ENCODE measurements at regions not wholly inside any gene's neighbourhood (a gene's known extent, or its start where the extent isn't known, plus 50 kb on each side); places are given as distances from the start of the nearest gene placed in this dataset.

DNA sequence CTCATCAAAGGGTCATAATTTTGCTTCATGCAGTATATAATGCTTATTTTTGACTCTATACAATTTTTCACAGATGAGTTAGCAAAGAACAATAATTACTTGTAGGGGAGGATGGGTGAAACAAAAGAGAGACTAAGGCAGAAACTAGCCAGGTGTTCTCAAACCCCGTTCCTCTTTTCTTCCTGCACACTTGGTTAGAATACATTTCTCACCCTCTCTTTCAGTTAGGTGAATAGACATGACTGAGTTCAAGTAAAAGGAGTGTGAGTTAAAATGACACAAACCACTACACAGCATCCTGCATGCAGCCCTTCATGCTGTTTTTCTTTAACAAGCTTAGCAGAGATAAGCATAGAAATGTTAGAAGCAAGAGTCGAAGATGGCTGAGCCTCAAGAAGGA lies 922.2 kb downstream of the TBL1XR1 start:
- H3K4me3 ChIP-seq (ENCODE audit: low read depth, low read length), result no peak overlapping the region
- ChIA-PET CTCF (interaction anchor here (0.6 kb wide), 1 partner anchor 441 kb away, joined by 3 read pairs; no protein-coding TSS in a partner anchor), POLR2A (no interaction called here)
- no peak for DNase-seq (ENCODE audit: low read depth)
- TF ChIP-seq, protein P1, sequence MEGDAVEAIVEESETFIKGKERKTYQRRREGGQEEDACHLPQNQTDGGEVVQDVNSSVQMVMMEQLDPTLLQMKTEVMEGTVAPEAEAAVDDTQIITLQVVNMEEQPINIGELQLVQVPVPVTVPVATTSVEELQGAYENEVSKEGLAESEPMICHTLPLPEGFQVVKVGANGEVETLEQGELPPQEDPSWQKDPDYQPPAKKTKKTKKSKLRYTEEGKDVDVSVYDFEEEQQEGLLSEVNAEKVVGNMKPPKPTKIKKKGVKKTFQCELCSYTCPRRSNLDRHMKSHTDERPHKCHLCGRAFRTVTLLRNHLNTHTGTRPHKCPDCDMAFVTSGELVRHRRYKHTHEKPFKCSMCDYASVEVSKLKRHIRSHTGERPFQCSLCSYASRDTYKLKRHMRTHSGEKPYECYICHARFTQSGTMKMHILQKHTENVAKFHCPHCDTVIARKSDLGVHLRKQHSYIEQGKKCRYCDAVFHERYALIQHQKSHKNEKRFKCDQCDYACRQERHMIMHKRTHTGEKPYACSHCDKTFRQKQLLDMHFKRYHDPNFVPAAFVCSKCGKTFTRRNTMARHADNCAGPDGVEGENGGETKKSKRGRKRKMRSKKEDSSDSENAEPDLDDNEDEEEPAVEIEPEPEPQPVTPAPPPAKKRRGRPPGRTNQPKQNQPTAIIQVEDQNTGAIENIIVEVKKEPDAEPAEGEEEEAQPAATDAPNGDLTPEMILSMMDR (IDR thresholded peaks at IDR 0.05; ENCODE audit: insufficient read depth, low read depth, low read length), result no peak
- H3K27me3 ChIP-seq (ENCODE audit: control insufficient read depth, insufficient read depth, low read length), result no peaks in the 10 kb centered on the region
- no peaks in the 10 kb centered on the region for H3K36me3 ChIP-seq (ENCODE audit: control insufficient read depth, insufficient read depth, low read length)

DNA sequence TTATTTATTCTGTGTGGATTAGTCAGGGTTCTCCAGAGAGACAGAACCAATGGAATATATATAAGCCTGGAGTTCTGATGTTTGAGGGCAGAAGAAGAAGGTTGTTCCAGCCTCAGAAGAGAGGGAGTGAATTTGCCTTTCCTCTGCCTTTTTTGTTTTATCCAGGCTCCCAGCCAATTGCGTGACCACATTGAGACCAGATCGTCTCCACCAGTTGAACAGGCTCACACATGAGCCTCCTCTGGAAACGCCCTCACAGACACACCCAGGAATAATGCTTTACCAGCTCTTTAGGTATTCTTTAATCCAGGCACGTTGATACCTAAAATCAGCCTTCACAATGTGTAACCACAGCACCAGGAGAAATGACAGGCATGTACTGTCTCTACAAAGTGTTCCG lies 923.1 kb downstream of the TBL1XR1 start:
- Histone ChIP-seq H3K4me3 (ENCODE audit: low read depth, low read length) (no peak overlapping the region), H3K36me3 (ENCODE audit: control insufficient read depth, insufficient read depth, low read length) (no peaks in the 10 kb centered on the region), H3K27me3 (ENCODE audit: control insufficient read depth, insufficient read depth, low read length) (no peaks in the 10 kb centered on the region)
- TF ChIP-seq, protein P1 (IDR thresholded peaks at IDR 0.05; ENCODE audit: insufficient read depth, low read depth, low read length), result no peak
- ChIA-PET POLR2A (no interaction called here), CTCF (no interaction called here)
- DNase-seq (ENCODE audit: low read depth), result no peak

DNA sequence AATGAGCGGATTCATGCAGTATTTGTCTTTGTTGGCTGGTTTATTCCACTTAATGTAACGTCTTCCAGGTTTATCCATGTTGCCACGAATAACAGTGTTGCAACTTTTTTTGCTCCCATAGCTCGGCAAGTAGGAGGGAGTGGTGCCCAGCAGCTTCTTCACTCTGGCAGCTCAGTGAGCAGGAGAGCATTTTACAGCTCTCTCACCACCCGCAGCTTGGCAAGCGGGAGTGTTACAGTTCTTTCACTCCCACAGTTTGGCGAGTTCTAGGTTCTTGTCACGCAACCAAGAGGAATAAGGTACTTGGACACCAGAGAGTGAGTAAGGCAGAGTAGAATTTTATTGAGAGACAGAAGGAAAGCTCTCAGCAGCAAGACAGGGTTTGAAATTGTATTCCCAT lies 935.2 kb downstream of the TBL1XR1 start:
- Histone ChIP-seq H3K36me3 (ENCODE audit: control insufficient read depth, insufficient read depth, low read length) (no peaks in the 10 kb centered on the region), H3K27me3 (ENCODE audit: control insufficient read depth, insufficient read depth, low read length) (no peaks in the 10 kb centered on the region), H3K4me3 (ENCODE audit: low read depth, low read length) (no peak overlapping the region)
- DNase-seq (ENCODE audit: low read depth), result peak; percentile 3
- ChIA-PET POLR2A (interaction anchor here (0.6 kb wide), 1 partner anchor 179 kb away, joined by 10 read pairs; no protein-coding TSS in a partner anchor), CTCF (no interaction called here)
- TF ChIP-seq, protein P1 (IDR thresholded peaks at IDR 0.05; ENCODE audit: insufficient read depth, low read depth, low read length), result no peak

DNA sequence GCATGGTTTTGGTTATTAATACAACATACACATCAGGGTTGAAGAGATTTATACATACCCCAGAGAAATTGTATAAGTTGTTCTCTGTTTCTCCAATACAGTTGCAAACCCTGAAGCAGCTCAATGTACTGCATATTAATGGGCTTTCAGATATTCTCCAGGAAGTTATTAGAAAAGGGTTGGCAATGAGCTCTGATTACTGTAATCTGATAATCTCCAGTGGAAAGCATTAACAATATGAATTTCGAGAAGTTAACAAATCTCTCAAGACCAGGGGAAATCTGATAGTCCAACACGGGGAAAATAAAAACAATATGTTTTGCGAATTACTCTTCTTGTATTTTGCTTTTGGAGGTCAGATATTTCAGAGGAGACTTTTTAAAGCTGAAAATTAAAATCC lies 950.1 kb downstream of the TBL1XR1 start:
- Histone ChIP-seq H3K36me3 (ENCODE audit: control insufficient read depth, insufficient read depth, low read length) (no peaks in the 10 kb centered on the region), H3K27me3 (ENCODE audit: control insufficient read depth, insufficient read depth, low read length) (no peaks in the 10 kb centered on the region), H3K4me3 (ENCODE audit: low read depth, low read length) (no peak overlapping the region)
- POLR2A ChIA-PET, result no interaction called here
- TF ChIP-seq, protein P1 (IDR thresholded peaks at IDR 0.05; ENCODE audit: insufficient read depth, low read depth, low read length), result no peak
- CTCF ChIA-PET, result no interaction called here
- no peak for DNase-seq (ENCODE audit: low read depth)

DNA sequence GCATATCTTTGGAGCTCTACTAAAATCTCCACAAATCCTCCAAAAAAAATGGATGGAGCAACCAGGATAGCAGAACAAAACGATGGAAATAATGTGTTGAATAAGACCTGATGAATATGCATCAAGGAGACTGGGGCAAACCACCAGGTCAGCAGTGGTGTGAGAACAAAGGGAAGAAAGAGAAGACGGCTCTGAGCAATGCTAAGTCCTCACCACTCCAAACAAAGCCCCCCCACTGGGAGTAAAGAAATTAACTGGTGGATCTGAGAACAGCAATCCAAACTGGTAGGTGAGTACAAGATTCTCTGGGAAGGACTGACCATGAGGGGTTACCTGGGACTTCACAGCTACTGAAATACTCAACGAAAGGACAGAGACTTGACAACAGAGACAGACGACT lies 977.3 kb downstream of the TBL1XR1 start:
- TF ChIP-seq, protein P1 (IDR thresholded peaks at IDR 0.05; ENCODE audit: insufficient read depth, low read depth, low read length), result no peak
- Histone ChIP-seq H3K27me3 (ENCODE audit: control insufficient read depth, insufficient read depth, low read length) (no peaks in the 10 kb centered on the region), H3K4me3 (ENCODE audit: low read depth, low read length) (no peak overlapping the region), H3K36me3 (ENCODE audit: control insufficient read depth, insufficient read depth, low read length) (no peaks in the 10 kb centered on the region)
- ChIA-PET POLR2A (no interaction called here), CTCF (interaction anchor here (2.0 kb wide), 1 partner anchor 10 kb away, joined by 4 read pairs; no protein-coding TSS in a partner anchor)
- no peak for DNase-seq (ENCODE audit: low read depth)
